ENCODE measurements at regions not wholly inside any gene's neighbourhood (a gene's known extent, or its start where the extent isn't known, plus 50 kb on each side); places are given as distances from the start of the nearest gene placed in this dataset.
"Not testable (repeated sequence)": the region's sequence is repeated elsewhere in the genome, so short reads cannot be mapped to it uniquely, and the experiment has no call there.

GRCh38 chr6:4480788-4481735 is 295.1 kb upstream of the CDYL start:
- Histone ChIP-seq H3K36me3 (ENCODE audit: control insufficient read depth, insufficient read depth, low read length) (no peaks in the 10 kb centered on the region), H3K4me3 (ENCODE audit: low read depth, low read length) (no peak overlapping the region), H3K9me3 (ENCODE audit: control insufficient read depth in 2 of 2, low read length in 2 of 2) (no peaks in the 10 kb centered on the region), H3K27ac (ENCODE audit: insufficient read depth, low read length, poor library complexity, severe bottlenecking) (no peak overlapping the region), H3K27me3 (ENCODE audit: control insufficient read depth, insufficient read depth, low read length) (no peaks in the 10 kb centered on the region), H3K4me1 (ENCODE audit: control insufficient read depth, insufficient read depth, low read length, poor library complexity, severe bottlenecking) (no peaks in the 10 kb centered on the region)
- no peak for DNase-seq
- H3K4me1 Mint-ChIP-seq = no peaks in the 10 kb centered on the region
- no peak overlapping the region for H3K27ac Mint-ChIP-seq
- ATAC-seq (ENCODE audit: low read depth in 2 of 2) = no peak
- H3K36me3 Mint-ChIP-seq = no peaks in the 10 kb centered on the region
- peaks cover 13% of the 10 kb centered on the region for H3K27me3 Mint-ChIP-seq
- no peak overlapping the region for H3K4me3 Mint-ChIP-seq
- H3K9me3 Mint-ChIP-seq = peaks cover 0 to 5% (median 0%) of the 10 kb centered on the region in 7 donors

- peaks cover 0 to 5% (median 2%) of the 10 kb centered on the region in 7 donors for H3K9me3 Mint-ChIP-seq
- no peaks in the 10 kb centered on the region for H3K9me3 ChIP-seq (ENCODE audit: control insufficient read depth in 2 of 2, low read length in 2 of 2)
- H3K27ac ChIP-seq (ENCODE audit: insufficient read depth, low read length, poor library complexity, severe bottlenecking) = no peak overlapping the region
- H3K4me3 ChIP-seq (ENCODE audit: low read depth, low read length) = no peak overlapping the region
- no peak overlapping the region for H3K4me3 Mint-ChIP-seq
- no peak for ATAC-seq (ENCODE audit: low read depth in 2 of 2)
- peaks cover 14% of the 10 kb centered on the region for H3K27me3 Mint-ChIP-seq
- no peak overlapping the region for H3K27ac Mint-ChIP-seq
- H3K36me3 Mint-ChIP-seq = no peaks in the 10 kb centered on the region
- no peaks in the 10 kb centered on the region for H3K27me3 ChIP-seq (ENCODE audit: control insufficient read depth, insufficient read depth, low read length)
- H3K4me1 ChIP-seq (ENCODE audit: control insufficient read depth, insufficient read depth, low read length, poor library complexity, severe bottlenecking) = no peaks in the 10 kb centered on the region
- H3K4me1 Mint-ChIP-seq = no peaks in the 10 kb centered on the region
- no peaks in the 10 kb centered on the region for H3K36me3 ChIP-seq (ENCODE audit: control insufficient read depth, insufficient read depth, low read length)
- DNase-seq = no peak
Observed at GRCh38 chr6:4478098-4478497, 298.1 kb upstream of the CDYL start.

DNA sequence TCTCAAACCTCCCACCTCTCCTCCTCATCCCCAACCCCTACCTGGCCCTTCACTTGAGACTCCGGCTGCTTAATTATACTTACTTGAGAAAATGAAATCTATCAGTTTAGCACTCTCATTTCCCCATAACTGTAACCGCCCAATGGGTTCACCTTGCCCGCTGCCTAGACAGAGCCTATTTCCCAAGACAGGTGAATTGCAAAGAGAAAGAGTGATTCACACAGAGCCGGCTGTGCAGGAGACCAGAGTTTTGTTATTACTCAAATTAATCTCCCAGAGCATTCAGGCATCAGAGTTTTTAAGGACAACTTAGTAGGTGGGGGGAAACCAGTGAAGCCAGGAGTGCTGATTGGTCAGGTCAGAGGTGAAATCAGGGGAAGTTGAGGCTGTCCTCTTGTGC is 301.4 kb upstream of the CDYL start:
- peaks cover 0 to 22% (median 5%) of the 10 kb centered on the region in 7 donors for H3K9me3 Mint-ChIP-seq
- H3K4me3 Mint-ChIP-seq = no peak overlapping the region
- no peaks in the 10 kb centered on the region for H3K4me1 ChIP-seq (ENCODE audit: control insufficient read depth, insufficient read depth, low read length, poor library complexity, severe bottlenecking)
- no peaks in the 10 kb centered on the region for H3K27me3 ChIP-seq (ENCODE audit: control insufficient read depth, insufficient read depth, low read length)
- no peak overlapping the region for H3K4me3 ChIP-seq (ENCODE audit: low read depth, low read length)
- no peak overlapping the region for H3K27ac ChIP-seq (ENCODE audit: insufficient read depth, low read length, poor library complexity, severe bottlenecking)
- no peaks in the 10 kb centered on the region for H3K36me3 Mint-ChIP-seq
- H3K36me3 ChIP-seq (ENCODE audit: control insufficient read depth, insufficient read depth, low read length) = no peaks in the 10 kb centered on the region
- H3K27ac Mint-ChIP-seq = no peak overlapping the region
- DNase-seq = no peak
- ATAC-seq (ENCODE audit: low read depth in 2 of 2) = no peak
- peaks cover 4 to 10% of the 10 kb centered on the region in 2 experiments for H3K9me3 ChIP-seq (ENCODE audit: control insufficient read depth in 2 of 2, low read length in 2 of 2)
- H3K4me1 Mint-ChIP-seq = no peaks in the 10 kb centered on the region
- peaks cover 14% of the 10 kb centered on the region for H3K27me3 Mint-ChIP-seq

DNA sequence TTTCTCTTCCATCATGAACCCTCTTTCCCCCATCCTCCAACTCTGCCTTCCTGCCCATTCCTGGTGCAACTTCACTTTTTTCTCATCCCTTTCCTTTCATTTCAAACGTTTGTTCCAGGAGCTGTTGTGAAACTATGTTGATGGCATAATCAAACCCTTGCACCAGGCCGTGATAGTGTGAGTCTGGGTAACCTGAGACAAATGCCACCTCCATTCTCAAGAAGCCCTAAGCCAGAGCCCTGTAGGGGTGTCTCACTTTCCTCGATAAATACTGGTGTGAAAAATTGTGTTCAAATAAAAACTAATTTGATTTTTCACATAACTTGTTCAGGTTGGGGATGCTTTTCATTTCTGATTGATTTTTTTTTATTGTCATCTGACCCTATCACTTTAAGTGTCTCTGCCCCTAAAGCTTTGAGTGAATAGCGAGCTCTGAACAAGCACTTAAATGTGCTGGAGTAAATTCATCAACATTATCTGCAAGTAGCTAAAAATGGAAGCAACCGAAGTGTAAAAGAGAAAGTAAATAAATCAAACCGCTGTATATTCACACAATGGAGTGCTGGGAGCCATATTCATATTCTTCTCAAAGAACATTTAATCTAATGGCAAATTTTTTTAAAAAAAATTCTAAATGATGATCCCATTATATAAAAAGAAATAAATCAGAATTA is 303.1 kb upstream of the CDYL start:
- no peaks in the 10 kb centered on the region for H3K4me1 ChIP-seq (ENCODE audit: control insufficient read depth, insufficient read depth, low read length, poor library complexity, severe bottlenecking)
- peaks cover 4 to 10% of the 10 kb centered on the region in 2 experiments for H3K9me3 ChIP-seq (ENCODE audit: control insufficient read depth in 2 of 2, low read length in 2 of 2)
- H3K4me3 ChIP-seq (ENCODE audit: low read depth, low read length) = no peak overlapping the region
- H3K9me3 Mint-ChIP-seq = peaks cover 0 to 22% (median 5%) of the 10 kb centered on the region in 7 donors
- peak overlapping the region in 1 of 4 donors; percentile 53 for H3K4me3 Mint-ChIP-seq
- no peak overlapping the region for H3K27ac ChIP-seq (ENCODE audit: insufficient read depth, low read length, poor library complexity, severe bottlenecking)
- ATAC-seq (ENCODE audit: low read depth in 2 of 2) (no peak), DNase-seq (no peak)
- H3K27ac Mint-ChIP-seq = no peak overlapping the region
- H3K27me3 Mint-ChIP-seq = peaks cover 9% of the 10 kb centered on the region
- H3K4me1 Mint-ChIP-seq = no peaks in the 10 kb centered on the region
- H3K27me3 ChIP-seq (ENCODE audit: control insufficient read depth, insufficient read depth, low read length) = no peaks in the 10 kb centered on the region
- no peaks in the 10 kb centered on the region for H3K36me3 Mint-ChIP-seq
- H3K36me3 ChIP-seq (ENCODE audit: control insufficient read depth, insufficient read depth, low read length) = no peaks in the 10 kb centered on the region

DNA sequence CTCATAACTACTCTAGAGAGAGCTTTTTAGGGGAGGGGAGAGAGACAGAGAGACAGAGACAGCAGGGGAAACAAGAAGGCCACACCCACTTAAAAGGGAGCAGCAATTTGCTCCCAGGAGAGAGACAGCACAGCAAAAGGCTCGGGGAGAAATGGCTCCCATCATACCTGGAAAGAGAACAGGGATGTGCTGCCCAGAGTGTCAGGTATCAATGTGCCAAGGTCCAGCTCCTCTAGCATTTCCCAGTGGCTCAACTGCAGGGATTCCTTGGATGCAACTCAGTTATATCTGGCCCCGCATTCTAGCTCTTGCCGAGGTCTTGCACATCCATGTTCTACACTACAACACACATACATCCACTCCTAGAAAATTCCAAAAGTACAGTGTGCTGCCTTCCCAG is 304.0 kb upstream of the CDYL start:
- no peak for ATAC-seq (ENCODE audit: low read depth in 2 of 2)
- Mint-ChIP-seq H3K27ac (no peak overlapping the region), H3K27me3 (peaks cover 9% of the 10 kb centered on the region)

DNA sequence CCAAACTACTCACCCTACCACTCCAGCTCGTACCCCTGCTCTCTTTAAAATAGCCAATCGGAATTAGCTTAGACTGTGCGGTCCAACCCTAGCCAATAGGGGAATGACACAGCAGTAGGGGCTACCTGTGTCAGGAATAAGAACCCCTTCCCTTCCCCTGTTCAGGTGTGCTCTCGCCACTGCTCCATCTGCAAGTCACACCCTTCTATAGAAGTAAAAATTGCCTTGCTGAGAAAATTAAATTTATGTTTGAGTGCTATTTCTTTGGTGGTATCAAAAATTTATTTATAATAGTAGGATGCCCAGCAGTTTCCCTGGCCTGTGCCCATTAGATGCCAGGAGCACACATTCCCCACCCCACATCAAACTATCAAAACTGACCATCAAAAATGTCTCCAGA is 304.7 kb upstream of the CDYL start:
- H3K4me3 Mint-ChIP-seq; H3K27ac Mint-ChIP-seq; ATAC-seq (ENCODE audit: low read depth in 2 of 2); H3K4me1 ChIP-seq (ENCODE audit: control insufficient read depth, insufficient read depth, low read length, poor library complexity, severe bottlenecking); H3K4me3 ChIP-seq (ENCODE audit: low read depth, low read length); H3K27ac ChIP-seq (ENCODE audit: insufficient read depth, low read length, poor library complexity, severe bottlenecking); DNase-seq; H3K36me3 ChIP-seq (ENCODE audit: control insufficient read depth, insufficient read depth, low read length); H3K27me3 ChIP-seq (ENCODE audit: control insufficient read depth, insufficient read depth, low read length); H3K36me3 Mint-ChIP-seq; H3K4me1 Mint-ChIP-seq; H3K27me3 Mint-ChIP-seq: not testable (repeated sequence)
- H3K9me3 Mint-ChIP-seq = peaks cover 0 to 22% (median 4%) of the 10 kb centered on the region in 7 donors
- H3K9me3 ChIP-seq (ENCODE audit: control insufficient read depth in 2 of 2, low read length in 2 of 2) = peaks cover 4 to 10% of the 10 kb centered on the region in 2 experiments

More for the DNA sequence above, 304.0 kb upstream of the CDYL start:
- Histone ChIP-seq H3K27me3 (ENCODE audit: control insufficient read depth, insufficient read depth, low read length) (no peaks in the 10 kb centered on the region), H3K4me3 (ENCODE audit: low read depth, low read length) (no peak overlapping the region), H3K4me1 (ENCODE audit: control insufficient read depth, insufficient read depth, low read length, poor library complexity, severe bottlenecking) (no peaks in the 10 kb centered on the region), H3K9me3 (ENCODE audit: control insufficient read depth in 2 of 2, low read length in 2 of 2) (peaks cover 4 to 10% of the 10 kb centered on the region in 2 experiments), H3K27ac (ENCODE audit: insufficient read depth, low read length, poor library complexity, severe bottlenecking) (no peak overlapping the region), H3K36me3 (ENCODE audit: control insufficient read depth, insufficient read depth, low read length) (no peaks in the 10 kb centered on the region)
- Mint-ChIP-seq H3K4me3 (no peak overlapping the region), H3K36me3 (no peaks in the 10 kb centered on the region), H3K4me1 (no peaks in the 10 kb centered on the region), H3K9me3 (peaks cover 0 to 22% (median 5%) of the 10 kb centered on the region in 7 donors)
- no peak for DNase-seq

GRCh38 chr6:4470698-4471210 is 305.4 kb upstream of the CDYL start:
- no peaks in the 10 kb centered on the region for H3K4me1 Mint-ChIP-seq
- H3K4me3 Mint-ChIP-seq = no peak overlapping the region

More at GRCh38 chr6:4470698-4471210, 305.4 kb upstream of the CDYL start:
- Histone ChIP-seq H3K27me3 (ENCODE audit: control insufficient read depth, insufficient read depth, low read length) (no peaks in the 10 kb centered on the region), H3K36me3 (ENCODE audit: control insufficient read depth, insufficient read depth, low read length) (no peaks in the 10 kb centered on the region), H3K27ac (ENCODE audit: insufficient read depth, low read length, poor library complexity, severe bottlenecking) (no peak overlapping the region), H3K9me3 (ENCODE audit: control insufficient read depth in 2 of 2, low read length in 2 of 2) (peaks cover 4 to 10% of the 10 kb centered on the region in 2 experiments), H3K4me3 (ENCODE audit: low read depth, low read length) (no peak overlapping the region), H3K4me1 (ENCODE audit: control insufficient read depth, insufficient read depth, low read length, poor library complexity, severe bottlenecking) (no peaks in the 10 kb centered on the region)
- DNase-seq (no peak), ATAC-seq (ENCODE audit: low read depth in 2 of 2) (no peak)
- Mint-ChIP-seq H3K27me3 (peaks cover 9% of the 10 kb centered on the region), H3K36me3 (no peaks in the 10 kb centered on the region), H3K27ac (no peak overlapping the region), H3K9me3 (peaks cover 0 to 22% (median 4%) of the 10 kb centered on the region in 7 donors)
